Glutamatergic neuron (in vitro differentiated cells): ENCODE measurements at regions not wholly inside any gene's neighbourhood (a gene's known extent, or its start where the extent isn't known, plus 50 kb on each side); places are given as distances from the start of the nearest gene placed in this dataset.

ENCODE experiments used
- DNase-seq: peaks from one replicate; pipeline ENCODE4 v3.0.0; 2022
- H3K27ac Mint-ChIP-seq: one replicate; pipeline ENCODE4 v1.8.0; 2020; ENCODE audit warnings: mild to moderate bottlenecking, mixed read lengths, inconsistent platforms; ENCODE audit not compliant: unreplicated experiment
- H3K27me3 Mint-ChIP-seq: one replicate; pipeline ENCODE4 v1.8.0; 2020; ENCODE audit warnings: mild to moderate bottlenecking, moderate library complexity, mixed read lengths, inconsistent platforms; ENCODE audit not compliant: unreplicated experiment
- H3K36me3 Mint-ChIP-seq: one replicate; pipeline ENCODE4 v1.8.0; 2020; ENCODE audit warnings: mild to moderate bottlenecking, mixed read lengths, inconsistent platforms; ENCODE audit not compliant: unreplicated experiment
- H3K4me1 Mint-ChIP-seq: one replicate; pipeline ENCODE4 v1.8.0; 2020; ENCODE audit warnings: mild to moderate bottlenecking, low read depth, mixed read lengths, inconsistent platforms; ENCODE audit not compliant: unreplicated experiment
- H3K4me3 Mint-ChIP-seq: one replicate; pipeline ENCODE4 v1.8.0; 2020; ENCODE audit warnings: mild to moderate bottlenecking, mixed read lengths, inconsistent platforms; ENCODE audit not compliant: unreplicated experiment
- H3K9me3 Mint-ChIP-seq: one replicate; pipeline ENCODE4 v1.8.0; 2020; ENCODE audit warnings: mild to moderate bottlenecking, moderate library complexity, mixed read lengths, inconsistent platforms; ENCODE audit not compliant: unreplicated experiment
- TF ChIP-seq, protein P1 (sequence below): fragments of 200-600 bp; sonication (generic); IDR thresholded peaks from one replicate; pipeline ENCODE4 v1.5.0; 2021; ENCODE audit not compliant: partially characterized antibody, unreplicated experiment

DNA sequence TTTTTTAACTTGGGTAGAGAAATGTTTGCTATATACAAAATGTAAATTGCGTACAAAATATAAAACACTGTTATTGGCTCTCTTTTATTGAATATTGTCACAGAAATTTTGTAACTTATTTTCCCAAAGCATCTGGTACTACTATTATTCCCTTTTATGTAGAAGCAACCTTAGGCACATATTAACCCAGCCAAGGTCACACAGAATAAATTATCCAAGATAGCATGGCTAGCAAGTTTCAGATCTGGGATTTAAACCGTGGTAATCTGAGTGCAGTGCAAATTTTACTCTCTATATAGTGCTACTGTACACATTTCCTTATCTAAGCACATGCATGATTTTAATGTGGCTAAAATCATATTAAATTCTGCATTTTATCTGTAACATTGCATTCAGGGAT, 1190.5 kb upstream of the LRRTM3 start:
- H3K27ac Mint-ChIP-seq, result no peak overlapping the region
- TF ChIP-seq, protein P1, sequence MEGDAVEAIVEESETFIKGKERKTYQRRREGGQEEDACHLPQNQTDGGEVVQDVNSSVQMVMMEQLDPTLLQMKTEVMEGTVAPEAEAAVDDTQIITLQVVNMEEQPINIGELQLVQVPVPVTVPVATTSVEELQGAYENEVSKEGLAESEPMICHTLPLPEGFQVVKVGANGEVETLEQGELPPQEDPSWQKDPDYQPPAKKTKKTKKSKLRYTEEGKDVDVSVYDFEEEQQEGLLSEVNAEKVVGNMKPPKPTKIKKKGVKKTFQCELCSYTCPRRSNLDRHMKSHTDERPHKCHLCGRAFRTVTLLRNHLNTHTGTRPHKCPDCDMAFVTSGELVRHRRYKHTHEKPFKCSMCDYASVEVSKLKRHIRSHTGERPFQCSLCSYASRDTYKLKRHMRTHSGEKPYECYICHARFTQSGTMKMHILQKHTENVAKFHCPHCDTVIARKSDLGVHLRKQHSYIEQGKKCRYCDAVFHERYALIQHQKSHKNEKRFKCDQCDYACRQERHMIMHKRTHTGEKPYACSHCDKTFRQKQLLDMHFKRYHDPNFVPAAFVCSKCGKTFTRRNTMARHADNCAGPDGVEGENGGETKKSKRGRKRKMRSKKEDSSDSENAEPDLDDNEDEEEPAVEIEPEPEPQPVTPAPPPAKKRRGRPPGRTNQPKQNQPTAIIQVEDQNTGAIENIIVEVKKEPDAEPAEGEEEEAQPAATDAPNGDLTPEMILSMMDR, result no peak
- H3K9me3 Mint-ChIP-seq, result no peaks in the 10 kb centered on the region
- H3K27me3 Mint-ChIP-seq, result peaks cover 2% of the 10 kb centered on the region
- no peak overlapping the region for H3K4me3 Mint-ChIP-seq
- H3K4me1 Mint-ChIP-seq, result no peaks in the 10 kb centered on the region
- no peaks in the 10 kb centered on the region for H3K36me3 Mint-ChIP-seq
- DNase-seq, result no peak

DNA sequence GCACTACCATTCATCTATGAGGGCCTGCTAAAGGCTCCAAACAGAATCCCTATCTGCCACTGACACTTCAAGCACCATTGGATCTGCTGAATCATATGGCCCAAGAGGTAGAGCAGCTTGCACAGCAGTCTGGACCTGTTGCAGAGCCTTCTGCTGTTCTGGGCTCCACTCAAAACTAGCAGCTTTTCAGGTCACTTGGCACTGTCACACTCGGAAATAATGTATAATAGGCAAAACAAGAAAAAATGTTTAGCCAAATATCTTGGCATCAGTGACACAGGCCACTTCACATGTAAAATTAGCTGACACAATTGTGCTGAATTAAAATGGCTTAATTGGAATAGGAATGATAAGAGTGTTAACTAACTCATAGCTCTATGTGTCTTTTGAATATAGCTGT, 1182.9 kb upstream of the LRRTM3 start:
- Mint-ChIP-seq H3K27ac (no peak overlapping the region), H3K4me1 (no peaks in the 10 kb centered on the region), H3K9me3 (no peaks in the 10 kb centered on the region), H3K27me3 (peaks cover 2% of the 10 kb centered on the region), H3K36me3 (no peaks in the 10 kb centered on the region), H3K4me3 (no peak overlapping the region)
- TF ChIP-seq, protein P1, result no peak
- no peak for DNase-seq

DNA sequence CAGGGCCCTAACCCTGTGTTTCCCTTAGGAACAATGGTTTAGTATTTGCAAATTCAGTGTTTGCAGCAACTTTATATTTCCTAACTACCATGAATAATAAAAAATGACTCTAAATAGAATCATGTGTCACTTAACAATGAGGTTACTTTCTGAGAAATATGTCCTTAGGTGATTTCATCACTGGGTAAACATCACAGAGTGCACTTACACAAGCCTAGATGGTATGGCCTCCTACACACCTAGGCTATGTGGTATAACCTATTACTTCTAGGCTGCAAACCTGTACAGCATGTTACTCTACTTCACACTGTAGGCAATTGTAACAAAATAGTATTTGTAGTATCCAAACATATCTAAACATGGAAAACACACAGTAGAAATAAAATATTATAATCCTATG, 1174.6 kb upstream of the LRRTM3 start:
- H3K4me1 Mint-ChIP-seq, result no peaks in the 10 kb centered on the region
- no peak overlapping the region for H3K4me3 Mint-ChIP-seq
- H3K9me3 Mint-ChIP-seq, result no peaks in the 10 kb centered on the region
- DNase-seq, result no peak
- H3K27ac Mint-ChIP-seq, result no peak overlapping the region
- H3K27me3 Mint-ChIP-seq, result no peaks in the 10 kb centered on the region
- TF ChIP-seq, protein P1, result no peak
- no peaks in the 10 kb centered on the region for H3K36me3 Mint-ChIP-seq

DNA sequence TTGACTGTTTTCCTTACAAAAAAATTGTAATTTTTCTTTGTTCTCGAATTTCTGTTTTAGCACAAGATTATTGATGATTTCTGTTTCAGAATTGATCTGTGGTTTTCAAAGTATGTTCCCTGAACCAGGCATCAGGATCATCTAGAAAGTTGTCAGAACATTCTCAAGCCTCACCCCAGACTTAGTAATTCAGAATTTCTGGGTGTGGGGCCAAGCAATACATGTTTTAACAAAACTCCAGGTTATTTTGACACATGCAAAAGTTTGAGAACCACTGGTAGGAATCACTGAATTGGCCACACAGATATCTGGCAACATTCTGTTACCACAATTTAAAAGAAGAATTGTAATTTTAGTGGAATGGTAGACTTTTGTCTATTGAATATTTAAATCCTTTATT, 1173.9 kb upstream of the LRRTM3 start:
- no peaks in the 10 kb centered on the region for H3K4me1 Mint-ChIP-seq
- no peaks in the 10 kb centered on the region for H3K36me3 Mint-ChIP-seq
- no peaks in the 10 kb centered on the region for H3K9me3 Mint-ChIP-seq
- H3K4me3 Mint-ChIP-seq, result no peak overlapping the region
- no peak overlapping the region for H3K27ac Mint-ChIP-seq
- TF ChIP-seq, protein P1, result no peak
- DNase-seq, result no peak
- H3K27me3 Mint-ChIP-seq, result no peaks in the 10 kb centered on the region

DNA sequence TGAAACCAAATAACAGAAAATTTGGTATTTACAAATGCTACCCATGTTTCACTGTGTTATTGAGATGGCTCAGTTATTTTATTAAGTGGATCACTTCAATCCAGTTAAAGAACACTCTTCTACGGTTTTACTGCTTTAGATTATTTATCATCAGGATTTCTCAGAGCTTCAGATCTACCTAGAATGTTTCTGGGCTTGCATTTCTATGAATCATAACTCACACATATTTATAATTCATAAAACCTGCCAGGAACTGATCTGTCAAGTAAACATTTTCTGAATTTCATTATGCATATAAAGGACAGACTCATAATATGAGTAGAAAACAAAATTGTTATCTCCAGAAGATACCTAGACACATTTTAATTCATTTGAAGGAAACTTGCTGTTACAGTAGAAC, 1172.3 kb upstream of the LRRTM3 start:
- TF ChIP-seq, protein P1, result no peak
- Mint-ChIP-seq H3K27me3 (no peaks in the 10 kb centered on the region), H3K4me1 (no peaks in the 10 kb centered on the region), H3K27ac (no peak overlapping the region), H3K36me3 (no peaks in the 10 kb centered on the region), H3K9me3 (no peaks in the 10 kb centered on the region), H3K4me3 (no peak overlapping the region)
- no peak for DNase-seq
